GM12891 (cell line): ENCODE measurements at regions not wholly inside any gene's neighbourhood (a gene's known extent, or its start where the extent isn't known, plus 50 kb on each side); places are given as distances from the start of the nearest gene placed in this dataset.

Source experiments
- PAX5 ChIP-seq: IDR thresholded peaks from 2 replicates; pipeline ENCODE4 v1.6.1; 2011; ENCODE audit warnings: low read length, moderate library complexity, mild to moderate bottlenecking; ENCODE audit not compliant: insufficient read depth, severe bottlenecking
- POLR2A ChIP-seq: IDR thresholded peaks from 2 replicates; pipeline ENCODE4 v1.6.1; 2011; ENCODE audit warnings: low read depth, low read length, control low read depth
- POLR2AphosphoS5 ChIP-seq: IDR thresholded peaks from 2 replicates; pipeline ENCODE4 v1.6.1; 2011; ENCODE audit warnings: low read depth, low read length, control low read depth
- POU2F2 ChIP-seq: IDR thresholded peaks from 2 replicates; pipeline ENCODE4 v1.6.1; 2011; ENCODE audit warnings: low read depth, mild to moderate bottlenecking, control low read depth, low read length, moderate library complexity
- SPI1 ChIP-seq: IDR thresholded peaks from 2 replicates; pipeline ENCODE4 v1.6.1; 2011; ENCODE audit warnings: low read depth, low read length, control low read depth
- TAF1 ChIP-seq: IDR thresholded peaks from 2 replicates; pipeline ENCODE4 v1.6.1; 2011; ENCODE audit warnings: low read depth, low read length, control low read depth

- TF ChIP-seq POLR2A: no peak
- TF ChIP-seq SPI1: no peak
- no peak for TF ChIP-seq POLR2AphosphoS5
- no peak for TF ChIP-seq TAF1
- TF ChIP-seq PAX5: no peak
- TF ChIP-seq POU2F2: no peak
Observed at GRCh38 chr13:34241332-34241731, 423.4 kb downstream of the RFC3 start.
